Vagina (tissue), 2 donors: ENCODE measurements at regions not wholly inside any gene's neighbourhood (a gene's known extent, or its start where the extent isn't known, plus 50 kb on each side); places are given as distances from the start of the nearest gene placed in this dataset.

Experiments used
- CTCF ChIP-seq, 3 experiments: fragments of 450-650 bp in 2 of 3; fragments of 200-600 bp in 1 of 3; sonication (generic) in 1 of 3; IDR thresholded peaks; one replicate each; pipeline ENCODE4 v1.5.1; 2017 to 2019; ENCODE audit warnings: antibody characterized with exemption in 3 of 3, mild to moderate bottlenecking in 2 of 3, moderate library complexity in 2 of 3
- POLR2A ChIP-seq, 2 donors: fragments of 450-650 bp; IDR thresholded peaks; one replicate each; pipeline ENCODE4 v1.6.1; 2017; ENCODE audit warnings: antibody characterized with exemption in 2 of 2, mild to moderate bottlenecking in 2 of 2, moderate library complexity in 2 of 2

- TF ChIP-seq CTCF (IDR thresholded peaks at IDR 0.05) (no peak), POLR2A (IDR thresholded peaks at IDR 0.05) (no peak)
Measured at GRCh38 chr13:107765724-107766401, 449.5 kb downstream of the LIG4 start.
